Tibial nerve (tissue), 3 donors: ENCODE measurements at regions not wholly inside any gene's neighbourhood (a gene's known extent, or its start where the extent isn't known, plus 50 kb on each side); places are given as distances from the start of the nearest gene placed in this dataset.

Experiments used
- CTCF ChIP-seq, 5 experiments: fragments of 200-600 bp in 3 of 5; fragments of 450-650 bp in 2 of 5; sonication (generic) in 3 of 5; IDR thresholded peaks; one replicate each; pipeline ENCODE4 v1.5.1; 2016 to 2019; ENCODE audit warnings: antibody characterized with exemption in 5 of 5, mild to moderate bottlenecking in 3 of 5, moderate library complexity in 2 of 5
- POLR2A ChIP-seq, 2 donors: fragments of 450-650 bp; IDR thresholded peaks; one replicate each; pipeline ENCODE4 v1.6.1; 2017; ENCODE audit warnings: antibody characterized with exemption in 2 of 2, mild to moderate bottlenecking in 2 of 2, moderate library complexity in 2 of 2

- TF ChIP-seq CTCF (IDR thresholded peaks at IDR 0.05), result no peak
- TF ChIP-seq POLR2A (IDR thresholded peaks at IDR 0.05), result no peak
Measured at GRCh38 chr18:61241260-61241853, 91.9 kb upstream of the CDH20 start.
